ENCODE measurements at regions not wholly inside any gene's neighbourhood (a gene's known extent, or its start where the extent isn't known, plus 50 kb on each side); places are given as distances from the start of the nearest gene placed in this dataset.
A peak's percentile ranks its signal among the peaks of the same experiment; 100 is the strongest.

GRCh38 chr4:85166318-85166717, 199.8 kb upstream of the WDFY3 start:
- Histone ChIP-seq H3K27me3 (ENCODE audit: low read length) (no peaks in the 10 kb centered on the region), H3K4me2 (ENCODE audit: low read length) (peak overlapping the region; percentile 68), H3K9me2 (replicated peaks; ENCODE audit: low read length) (no peaks in the 10 kb centered on the region), H4K20me1 (ENCODE audit: low read length) (no peaks in the 10 kb centered on the region), H3K4me1 (ENCODE audit: insufficient read depth, low read length) (peaks cover 9% of the 10 kb centered on the region), H3K27ac (ENCODE audit: low read length) (no peak overlapping the region), H3K9me3 (ENCODE audit: low read length) (no peaks in the 10 kb centered on the region), H2AFZ (ENCODE audit: low read length) (peak overlapping the region; percentile 45; the same call in 1 of the 2 replicates), H3K36me3 (ENCODE audit: low read depth, low read length) (no peaks in the 10 kb centered on the region), H3F3A (ENCODE audit: low read length, unreplicated experiment) (no peaks in the 10 kb centered on the region), H3K9ac (ENCODE audit: low read length) (no peak overlapping the region), H3K79me2 (ENCODE audit: low read length) (no peaks in the 10 kb centered on the region), H3K4me3 (ENCODE audit: low read length) (no peak overlapping the region)
- ATAC-seq (peak; percentile 99), DNase-seq (peak; percentile 77)
- TF ChIP-seq EZH2 (IDR thresholded peaks at IDR 0.05; ENCODE audit: low read length, unreplicated experiment) (no peak), EZH2phosphoT487 (IDR thresholded peaks at IDR 0.05; ENCODE audit: borderline replicate concordance, low read length) (no peak)
- TF ChIP-seq, protein P1, sequence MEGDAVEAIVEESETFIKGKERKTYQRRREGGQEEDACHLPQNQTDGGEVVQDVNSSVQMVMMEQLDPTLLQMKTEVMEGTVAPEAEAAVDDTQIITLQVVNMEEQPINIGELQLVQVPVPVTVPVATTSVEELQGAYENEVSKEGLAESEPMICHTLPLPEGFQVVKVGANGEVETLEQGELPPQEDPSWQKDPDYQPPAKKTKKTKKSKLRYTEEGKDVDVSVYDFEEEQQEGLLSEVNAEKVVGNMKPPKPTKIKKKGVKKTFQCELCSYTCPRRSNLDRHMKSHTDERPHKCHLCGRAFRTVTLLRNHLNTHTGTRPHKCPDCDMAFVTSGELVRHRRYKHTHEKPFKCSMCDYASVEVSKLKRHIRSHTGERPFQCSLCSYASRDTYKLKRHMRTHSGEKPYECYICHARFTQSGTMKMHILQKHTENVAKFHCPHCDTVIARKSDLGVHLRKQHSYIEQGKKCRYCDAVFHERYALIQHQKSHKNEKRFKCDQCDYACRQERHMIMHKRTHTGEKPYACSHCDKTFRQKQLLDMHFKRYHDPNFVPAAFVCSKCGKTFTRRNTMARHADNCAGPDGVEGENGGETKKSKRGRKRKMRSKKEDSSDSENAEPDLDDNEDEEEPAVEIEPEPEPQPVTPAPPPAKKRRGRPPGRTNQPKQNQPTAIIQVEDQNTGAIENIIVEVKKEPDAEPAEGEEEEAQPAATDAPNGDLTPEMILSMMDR (conservative IDR thresholded peaks at IDR 0.05; ENCODE audit: low read depth, low read length) = no peak
- no TSS peak for BruUV-seq (replicated peaks)
- intact Hi-C loops (cut with micrococcal nuclease) = no loop called here
- CTCF ChIA-PET = no interaction called here
- POLR2A ChIA-PET (ENCODE audit: unreplicated experiment) = no interaction called here

- no TSS peak for BruUV-seq (replicated peaks)
- no peak overlapping the region for H3K9ac ChIP-seq (ENCODE audit: low read length)
- H3K27me3 ChIP-seq (ENCODE audit: low read length) = no peaks in the 10 kb centered on the region
- no peak overlapping the region for H3K4me3 ChIP-seq (ENCODE audit: low read length)
- CTCF ChIA-PET = no interaction called here
- no peak for TF ChIP-seq EZH2phosphoT487 (IDR thresholded peaks at IDR 0.05; ENCODE audit: borderline replicate concordance, low read length)
- no peak for TF ChIP-seq EZH2 (IDR thresholded peaks at IDR 0.05; ENCODE audit: low read length, unreplicated experiment)
- TF ChIP-seq, protein P1 (conservative IDR thresholded peaks at IDR 0.05; ENCODE audit: low read depth, low read length) = no peak
- no peaks in the 10 kb centered on the region for H4K20me1 ChIP-seq (ENCODE audit: low read length)
- intact Hi-C loops (cut with micrococcal nuclease) = no loop called here
- peaks cover 9% of the 10 kb centered on the region for H3K4me1 ChIP-seq (ENCODE audit: insufficient read depth, low read length)
- no peaks in the 10 kb centered on the region for H3K79me2 ChIP-seq (ENCODE audit: low read length)
- no peaks in the 10 kb centered on the region for H3K9me3 ChIP-seq (ENCODE audit: low read length)
- POLR2A ChIA-PET (ENCODE audit: unreplicated experiment) = no interaction called here
- H3K36me3 ChIP-seq (ENCODE audit: low read depth, low read length) = no peaks in the 10 kb centered on the region
- H2AFZ ChIP-seq (ENCODE audit: low read length) = no peak overlapping the region
- H3F3A ChIP-seq (ENCODE audit: low read length, unreplicated experiment) = no peaks in the 10 kb centered on the region
- ATAC-seq (no peak), DNase-seq (no peak)
- no peak overlapping the region for H3K4me2 ChIP-seq (ENCODE audit: low read length)
- no peaks in the 10 kb centered on the region for H3K9me2 ChIP-seq (replicated peaks; ENCODE audit: low read length)
- no peak overlapping the region for H3K27ac ChIP-seq (ENCODE audit: low read length)
Observed at GRCh38 chr4:85168234-85168834, 201.8 kb upstream of the WDFY3 start.

GRCh38 chr4:85170241-85170640, 203.8 kb upstream of the WDFY3 start:
- no peak overlapping the region for H3K27ac ChIP-seq (ENCODE audit: low read length)
- no peaks in the 10 kb centered on the region for H3K36me3 ChIP-seq (ENCODE audit: low read depth, low read length)
- no peak overlapping the region for H3K4me3 ChIP-seq (ENCODE audit: low read length)
- intact Hi-C loops (cut with micrococcal nuclease) = no loop called here
- no peak for ATAC-seq
- no peaks in the 10 kb centered on the region for H3K9me3 ChIP-seq (ENCODE audit: low read length)
- no peak overlapping the region for H2AFZ ChIP-seq (ENCODE audit: low read length)
- CTCF ChIA-PET = no interaction called here
- no TSS peak for BruUV-seq (replicated peaks)
- no peak overlapping the region for H3K4me2 ChIP-seq (ENCODE audit: low read length)
- POLR2A ChIA-PET (ENCODE audit: unreplicated experiment) = no interaction called here
- no peak for TF ChIP-seq EZH2 (IDR thresholded peaks at IDR 0.05; ENCODE audit: low read length, unreplicated experiment)
- H3K4me1 ChIP-seq (ENCODE audit: insufficient read depth, low read length) = peaks cover 9% of the 10 kb centered on the region
- no peaks in the 10 kb centered on the region for H4K20me1 ChIP-seq (ENCODE audit: low read length)
- no peak overlapping the region for H3K9ac ChIP-seq (ENCODE audit: low read length)
- H3K9me2 ChIP-seq (replicated peaks; ENCODE audit: low read length) = no peaks in the 10 kb centered on the region
- no peaks in the 10 kb centered on the region for H3K27me3 ChIP-seq (ENCODE audit: low read length)
- no peaks in the 10 kb centered on the region for H3K79me2 ChIP-seq (ENCODE audit: low read length)
- H3F3A ChIP-seq (ENCODE audit: low read length, unreplicated experiment) = no peaks in the 10 kb centered on the region
- no peak for DNase-seq
